ENCODE measurements at regions not wholly inside any gene's neighbourhood (a gene's known extent, or its start where the extent isn't known, plus 50 kb on each side); places are given as distances from the start of the nearest gene placed in this dataset.

- no TSS peak for BruUV-seq (replicated peaks)
- no peaks in the 10 kb centered on the region for H3K9me1 ChIP-seq (replicated peaks; ENCODE audit: control insufficient read depth, extremely low read depth, insufficient read depth, low read length)
- CTCF ChIA-PET = no interaction called here
- H3K4me2 ChIP-seq (ENCODE audit: insufficient read depth, low read length) = no peak overlapping the region
- H3K27me3 ChIP-seq (ENCODE audit: control insufficient read depth in 2 of 2, insufficient read depth in 2 of 2, low read length in 2 of 2) = no peaks in the 10 kb centered on the region
- no peak overlapping the region for H3K27ac ChIP-seq (ENCODE audit: insufficient read depth, low read depth, low read length)
- H2AFZ ChIP-seq (ENCODE audit: low read depth, low read length) = no peak overlapping the region
- TF ChIP-seq EZH2 (IDR thresholded peaks at IDR 0.05; ENCODE audit: borderline replicate concordance, low read depth, low read length, severe bottlenecking) (no peak), MYC (IDR thresholded peaks at IDR 0.05; ENCODE audit: low read depth, low read length) (no peak), POLR2A (IDR thresholded peaks at IDR 0.05; ENCODE audit: low read depth, low read length) (no peak)
- POLR2A ChIA-PET = no interaction called here
- dilution Hi-C loops (cut with MboI; ENCODE audit: extremely low pct_ligation_motif_present, low sequenced_read_pairs) = no loop called here
- no peak for DNase-seq (ENCODE audit: low read depth, low spot score)
- H3K4me1 ChIP-seq (ENCODE audit: control insufficient read depth, extremely low read depth, insufficient read depth, low read length) = no peaks in the 10 kb centered on the region
- H4K20me1 ChIP-seq (replicated peaks; ENCODE audit: control insufficient read depth, extremely low read depth, insufficient read depth, low read length) = no peaks in the 10 kb centered on the region
- no peak for FAIRE-seq
- H3K9me3 ChIP-seq (replicated peaks; ENCODE audit: control insufficient read depth, insufficient read depth, low read length) = peaks cover 2% of the 10 kb centered on the region
- no peak overlapping the region for H3K4me3 ChIP-seq (replicated peaks in 1 of 3; ENCODE audit: insufficient read depth in 1 of 3, low read depth in 1 of 3, low read length in 3 of 3)
- H3K9ac ChIP-seq (replicated peaks; ENCODE audit: extremely low read depth, insufficient read depth, low read length) = no peak overlapping the region
- intact Hi-C loops (cut with micrococcal nuclease) = no loop called here
- no peaks in the 10 kb centered on the region for H3K36me3 ChIP-seq (ENCODE audit: control insufficient read depth in 2 of 2, extremely low read depth in 1 of 2, insufficient read depth in 2 of 2, low read length in 2 of 2)
- H3K79me2 ChIP-seq (ENCODE audit: control insufficient read depth, insufficient read depth, low read length) = no peaks in the 10 kb centered on the region
These were observed 602.3 kb upstream of the SUCLG2 start for GRCh38 chr3:68256635-68257223.

- dilution Hi-C loops (cut with MboI; ENCODE audit: extremely low pct_ligation_motif_present, low sequenced_read_pairs) = no loop called here
- no peak for TF ChIP-seq CTCF (IDR thresholded peaks at IDR 0.05; ENCODE audit: extremely low read depth in 1 of 2, insufficient read depth in 1 of 2, low read depth in 1 of 2, low read length in 2 of 2)
- TF ChIP-seq JUN (IDR thresholded peaks at IDR 0.05; ENCODE audit: borderline replicate concordance, insufficient read depth, insufficient read length, low read depth) = no peak
- no peak for TF ChIP-seq FOS (IDR thresholded peaks at IDR 0.05; ENCODE audit: borderline replicate concordance, insufficient read depth, low read length)
- no peak for TF ChIP-seq MYC (IDR thresholded peaks at IDR 0.05; ENCODE audit: low read depth, low read length)
- no peak for TF ChIP-seq GATA2 (IDR thresholded peaks at IDR 0.05; ENCODE audit: insufficient read depth, insufficient read length, low read depth, low read length)
- no peak for TF ChIP-seq MAX (IDR thresholded peaks at IDR 0.05; ENCODE audit: insufficient read depth, insufficient read length)
- no peak for TF ChIP-seq POLR2AphosphoS5 (IDR thresholded peaks at IDR 0.05; ENCODE audit: insufficient read depth, low read depth, low read length)
- TF ChIP-seq EZH2 (IDR thresholded peaks at IDR 0.05; ENCODE audit: borderline replicate concordance, low read depth, low read length, severe bottlenecking) = no peak
- no peak for TF ChIP-seq POLR2A (IDR thresholded peaks at IDR 0.05; ENCODE audit: low read depth, low read length)
- H3K36me3 ChIP-seq (ENCODE audit: control insufficient read depth in 2 of 2, extremely low read depth in 1 of 2, insufficient read depth in 2 of 2, low read length in 2 of 2) = no peaks in the 10 kb centered on the region
These were observed 594.9 kb upstream of the SUCLG2 start for GRCh38 chr3:68249265-68249664.

More at GRCh38 chr3:68249265-68249664, 594.9 kb upstream of the SUCLG2 start:
- Histone ChIP-seq H3K4me3 (replicated peaks in 1 of 3; ENCODE audit: insufficient read depth in 1 of 3, low read depth in 1 of 3, low read length in 3 of 3) (no peak overlapping the region), H4K20me1 (replicated peaks; ENCODE audit: control insufficient read depth, extremely low read depth, insufficient read depth, low read length) (no peaks in the 10 kb centered on the region), H3K27ac (ENCODE audit: insufficient read depth, low read depth, low read length) (no peak overlapping the region), H3K4me2 (ENCODE audit: insufficient read depth, low read length) (no peak overlapping the region), H3K9me3 (replicated peaks; ENCODE audit: control insufficient read depth, insufficient read depth, low read length) (no peaks in the 10 kb centered on the region), H2AFZ (ENCODE audit: low read depth, low read length) (no peak overlapping the region), H3K27me3 (ENCODE audit: control insufficient read depth in 2 of 2, insufficient read depth in 2 of 2, low read length in 2 of 2) (no peaks in the 10 kb centered on the region), H3K9me1 (replicated peaks; ENCODE audit: control insufficient read depth, extremely low read depth, insufficient read depth, low read length) (no peaks in the 10 kb centered on the region), H3K9ac (replicated peaks; ENCODE audit: extremely low read depth, insufficient read depth, low read length) (no peak overlapping the region), H3K79me2 (ENCODE audit: control insufficient read depth, insufficient read depth, low read length) (no peaks in the 10 kb centered on the region), H3K4me1 (ENCODE audit: control insufficient read depth, extremely low read depth, insufficient read depth, low read length) (no peaks in the 10 kb centered on the region)
- ChIA-PET CTCF (no interaction called here), POLR2A (no interaction called here)
- no TSS peak for BruUV-seq (replicated peaks)
- DNase-seq (ENCODE audit: low read depth, low spot score) (no peak), FAIRE-seq (no peak)
- intact Hi-C loops (cut with micrococcal nuclease) = no loop called here

Measured in endothelial cell of umbilical vein (primary cell).